ENCODE measurements at regions not wholly inside any gene's neighbourhood (a gene's known extent, or its start where the extent isn't known, plus 50 kb on each side); places are given as distances from the start of the nearest gene placed in this dataset.

- no peak for DNase-seq (ENCODE audit: low read depth)
- no peaks in the 10 kb centered on the region for H3K36me3 ChIP-seq (ENCODE audit: control insufficient read depth, insufficient read depth, low read length)
- no peaks in the 10 kb centered on the region for H3K27me3 ChIP-seq (ENCODE audit: control insufficient read depth, insufficient read depth, low read length)
- no peak for TF ChIP-seq CTCF (IDR thresholded peaks at IDR 0.05; ENCODE audit: insufficient read depth, low read length, poor library complexity, severe bottlenecking)
- no peak overlapping the region for H3K4me3 ChIP-seq (ENCODE audit: low read depth, low read length)
Measured at GRCh38 chr12:87784350-87784749, 244.9 kb downstream of the C12orf50 start.

GRCh38 chr12:87783467-87783866, 245.7 kb downstream of the C12orf50 start:
- no peaks in the 10 kb centered on the region for H3K27me3 ChIP-seq (ENCODE audit: control insufficient read depth, insufficient read depth, low read length)
- no peak for TF ChIP-seq CTCF (IDR thresholded peaks at IDR 0.05; ENCODE audit: insufficient read depth, low read length, poor library complexity, severe bottlenecking)
- DNase-seq (ENCODE audit: low read depth) = no peak
- H3K4me3 ChIP-seq (ENCODE audit: low read depth, low read length) = no peak overlapping the region
- no peaks in the 10 kb centered on the region for H3K36me3 ChIP-seq (ENCODE audit: control insufficient read depth, insufficient read depth, low read length)

GRCh38 chr12:87782838-87783237, 246.4 kb downstream of the C12orf50 start:
- H3K4me3 ChIP-seq (ENCODE audit: low read depth, low read length) = no peak overlapping the region
- no peak for DNase-seq (ENCODE audit: low read depth)
- H3K36me3 ChIP-seq (ENCODE audit: control insufficient read depth, insufficient read depth, low read length) = no peaks in the 10 kb centered on the region
- no peaks in the 10 kb centered on the region for H3K27me3 ChIP-seq (ENCODE audit: control insufficient read depth, insufficient read depth, low read length)
- TF ChIP-seq CTCF (IDR thresholded peaks at IDR 0.05; ENCODE audit: insufficient read depth, low read length, poor library complexity, severe bottlenecking) = no peak

- no peak for DNase-seq (ENCODE audit: low read depth)
- Histone ChIP-seq H3K27me3 (ENCODE audit: control insufficient read depth, insufficient read depth, low read length) (no peaks in the 10 kb centered on the region), H3K36me3 (ENCODE audit: control insufficient read depth, insufficient read depth, low read length) (no peaks in the 10 kb centered on the region), H3K4me3 (ENCODE audit: low read depth, low read length) (no peak overlapping the region)
- TF ChIP-seq CTCF (IDR thresholded peaks at IDR 0.05; ENCODE audit: insufficient read depth, low read length, poor library complexity, severe bottlenecking) = no peak
Measured at GRCh38 chr12:87779858-87780498, 249.2 kb downstream of the C12orf50 start.

- no peak for TF ChIP-seq CTCF (IDR thresholded peaks at IDR 0.05; ENCODE audit: insufficient read depth, low read length, poor library complexity, severe bottlenecking)
- peak; percentile 95 for DNase-seq (ENCODE audit: low read depth)
- H3K4me3 ChIP-seq (ENCODE audit: low read depth, low read length) = no peak overlapping the region
- H3K27me3 ChIP-seq (ENCODE audit: control insufficient read depth, insufficient read depth, low read length) = no peaks in the 10 kb centered on the region
- no peaks in the 10 kb centered on the region for H3K36me3 ChIP-seq (ENCODE audit: control insufficient read depth, insufficient read depth, low read length)
Measured at GRCh38 chr12:87779016-87779415, 250.2 kb downstream of the C12orf50 start.

GRCh38 chr12:87778065-87778464, 251.1 kb downstream of the C12orf50 start:
- DNase-seq (ENCODE audit: low read depth) = no peak
- no peaks in the 10 kb centered on the region for H3K27me3 ChIP-seq (ENCODE audit: control insufficient read depth, insufficient read depth, low read length)
- TF ChIP-seq CTCF (IDR thresholded peaks at IDR 0.05; ENCODE audit: insufficient read depth, low read length, poor library complexity, severe bottlenecking) = no peak
- no peak overlapping the region for H3K4me3 ChIP-seq (ENCODE audit: low read depth, low read length)
- H3K36me3 ChIP-seq (ENCODE audit: control insufficient read depth, insufficient read depth, low read length) = no peaks in the 10 kb centered on the region
